ENCODE measurements at regions not wholly inside any gene's neighbourhood (a gene's known extent, or its start where the extent isn't known, plus 50 kb on each side); places are given as distances from the start of the nearest gene placed in this dataset.

GRCh38 chr1:187568067-187568466 lies 739.3 kb downstream of the PLA2G4A start:
- TF ChIP-seq JUNB (IDR thresholded peaks at IDR 0.05; ENCODE audit: unreplicated experiment): no peak
- TF ChIP-seq, protein P1, sequence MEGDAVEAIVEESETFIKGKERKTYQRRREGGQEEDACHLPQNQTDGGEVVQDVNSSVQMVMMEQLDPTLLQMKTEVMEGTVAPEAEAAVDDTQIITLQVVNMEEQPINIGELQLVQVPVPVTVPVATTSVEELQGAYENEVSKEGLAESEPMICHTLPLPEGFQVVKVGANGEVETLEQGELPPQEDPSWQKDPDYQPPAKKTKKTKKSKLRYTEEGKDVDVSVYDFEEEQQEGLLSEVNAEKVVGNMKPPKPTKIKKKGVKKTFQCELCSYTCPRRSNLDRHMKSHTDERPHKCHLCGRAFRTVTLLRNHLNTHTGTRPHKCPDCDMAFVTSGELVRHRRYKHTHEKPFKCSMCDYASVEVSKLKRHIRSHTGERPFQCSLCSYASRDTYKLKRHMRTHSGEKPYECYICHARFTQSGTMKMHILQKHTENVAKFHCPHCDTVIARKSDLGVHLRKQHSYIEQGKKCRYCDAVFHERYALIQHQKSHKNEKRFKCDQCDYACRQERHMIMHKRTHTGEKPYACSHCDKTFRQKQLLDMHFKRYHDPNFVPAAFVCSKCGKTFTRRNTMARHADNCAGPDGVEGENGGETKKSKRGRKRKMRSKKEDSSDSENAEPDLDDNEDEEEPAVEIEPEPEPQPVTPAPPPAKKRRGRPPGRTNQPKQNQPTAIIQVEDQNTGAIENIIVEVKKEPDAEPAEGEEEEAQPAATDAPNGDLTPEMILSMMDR (conservative IDR thresholded peaks at IDR 0.05; ENCODE audit: low read depth in 2 of 2): no peak
- TF ChIP-seq ETS1 (IDR thresholded peaks at IDR 0.05): no peak
- no peak for TF ChIP-seq EZH2 (IDR thresholded peaks at IDR 0.05; ENCODE audit: low read depth, unreplicated experiment)
- TF ChIP-seq REST (IDR thresholded peaks at IDR 0.05; ENCODE audit: unreplicated experiment): no peak
- TF ChIP-seq NANOG (IDR thresholded peaks at IDR 0.05; ENCODE audit: borderline replicate concordance): no peak
- TF ChIP-seq POLR2AphosphoS5 (IDR thresholded peaks at IDR 0.05; ENCODE audit: low read depth): no peak
- TF ChIP-seq EZH2phosphoT487 (IDR thresholded peaks at IDR 0.05; ENCODE audit: unreplicated experiment): no peak
- no peak for TF ChIP-seq CREB1 (CRISPR knock-in tag; IDR thresholded peaks at IDR 0.05; ENCODE audit: low read depth)

All from GM23338 (cell line).